ENCODE measurements at regions not wholly inside any gene's neighbourhood (a gene's known extent, or its start where the extent isn't known, plus 50 kb on each side); places are given as distances from the start of the nearest gene placed in this dataset.

- H3K9me2 ChIP-seq (ENCODE audit: insufficient read depth): no peaks in the 10 kb centered on the region
- DNase-seq: no peak
- no peaks in the 10 kb centered on the region for H3K36me3 ChIP-seq (ENCODE audit: low read depth)
- no peak overlapping the region for H3K4me3 ChIP-seq
- 0% methylated on average over 1 of the region's 1 CpG for WGBS, 2 experiments (ENCODE audit: low coverage in 1 of 2, low lambda C conversion rate in 2 of 2, missing lambda C conversion rate in 2 of 2)
- no peaks in the 10 kb centered on the region for H3F3A ChIP-seq (ENCODE audit: insufficient read depth)
- no peak overlapping the region for H3K9ac ChIP-seq
- H2AFZ ChIP-seq: no peak overlapping the region
- no peak overlapping the region for H3K27ac ChIP-seq
- H3K4me1 ChIP-seq (ENCODE audit: insufficient read depth): no peaks in the 10 kb centered on the region
- H3K4me2 ChIP-seq (ENCODE audit: unreplicated experiment): no peak overlapping the region
- H3K9me3 ChIP-seq (ENCODE audit: low read depth): no peaks in the 10 kb centered on the region
- no peak for TF ChIP-seq EZH2phosphoT487 (IDR thresholded peaks at IDR 0.05; ENCODE audit: insufficient read depth, low read depth)
- H3K79me2 ChIP-seq (ENCODE audit: insufficient read depth): no peaks in the 10 kb centered on the region
- in situ Hi-C loops (cut with MboI): no loop called here
- H3K27me3 ChIP-seq (replicated peaks; ENCODE audit: insufficient read depth): no peaks in the 10 kb centered on the region
- no peaks in the 10 kb centered on the region for H4K20me1 ChIP-seq (ENCODE audit: insufficient read depth)
These were observed 104.9 kb downstream of the TEX13C start for GRCh38 chrX:125424536-125424935.

GRCh38 chrX:125436855-125437254 lies 117.2 kb downstream of the TEX13C start:
- TF ChIP-seq EZH2 (IDR thresholded peaks at IDR 0.05; ENCODE audit: insufficient read depth, poor library complexity, severe bottlenecking) (no peak), EZH2phosphoT487 (IDR thresholded peaks at IDR 0.05; ENCODE audit: insufficient read depth, low read depth) (no peak)
- no peak overlapping the region for H2AFZ ChIP-seq
- DNase-seq: peak; percentile 7

GRCh38 chrX:125439194-125439849 lies 119.7 kb downstream of the TEX13C start:
- in situ Hi-C loops (cut with MboI): no loop called here
- H3K27me3 ChIP-seq (replicated peaks; ENCODE audit: insufficient read depth): no peaks in the 10 kb centered on the region

More at GRCh38 chrX:125436855-125437254, 117.2 kb downstream of the TEX13C start:
- H3F3A ChIP-seq (ENCODE audit: insufficient read depth): no peaks in the 10 kb centered on the region
- H3K27ac ChIP-seq: no peak overlapping the region
- H4K20me1 ChIP-seq (ENCODE audit: insufficient read depth): no peaks in the 10 kb centered on the region
- in situ Hi-C loops (cut with MboI): no loop called here
- H3K9me2 ChIP-seq (ENCODE audit: insufficient read depth): no peaks in the 10 kb centered on the region
- H3K9me3 ChIP-seq (ENCODE audit: low read depth): no peaks in the 10 kb centered on the region
- H3K36me3 ChIP-seq (ENCODE audit: low read depth): no peaks in the 10 kb centered on the region
- H3K79me2 ChIP-seq (ENCODE audit: insufficient read depth): no peaks in the 10 kb centered on the region
- no peaks in the 10 kb centered on the region for H3K27me3 ChIP-seq (replicated peaks; ENCODE audit: insufficient read depth)
- H3K4me2 ChIP-seq (ENCODE audit: unreplicated experiment): no peak overlapping the region
- H3K4me1 ChIP-seq (ENCODE audit: insufficient read depth): no peaks in the 10 kb centered on the region
- H3K9ac ChIP-seq: no peak overlapping the region
- H3K4me3 ChIP-seq: no peak overlapping the region

DNA sequence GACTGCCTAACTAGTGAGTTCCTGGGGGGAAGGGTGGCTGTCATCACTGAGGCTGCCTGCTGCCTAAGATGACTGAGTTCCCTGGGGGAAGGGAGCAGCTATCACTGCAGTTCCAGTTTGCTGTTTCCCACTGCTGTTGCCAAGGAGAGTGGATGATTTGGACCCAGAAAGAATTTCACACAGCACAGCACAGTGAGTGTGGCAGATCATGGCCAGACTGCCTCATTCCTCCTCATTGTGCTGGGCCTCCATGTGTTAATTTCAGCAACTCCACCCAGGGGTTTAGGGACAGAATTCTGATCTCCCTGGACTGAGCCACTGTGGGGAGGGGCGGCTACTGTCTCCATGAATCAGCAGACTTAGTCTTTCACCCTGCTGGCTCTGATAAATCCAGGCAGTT lies 125.0 kb downstream of the TEX13C start:
- no peaks in the 10 kb centered on the region for H4K20me1 ChIP-seq (ENCODE audit: insufficient read depth)
- no peak for DNase-seq
- H3K27me3 ChIP-seq (replicated peaks; ENCODE audit: insufficient read depth): no peaks in the 10 kb centered on the region
- TF ChIP-seq EZH2 (IDR thresholded peaks at IDR 0.05; ENCODE audit: insufficient read depth, poor library complexity, severe bottlenecking) (no peak), EZH2phosphoT487 (IDR thresholded peaks at IDR 0.05; ENCODE audit: insufficient read depth, low read depth) (no peak)
- H3K4me3 ChIP-seq: no peak overlapping the region
- 40% methylated on average over 1 of the region's 1 CpG; no CpG with 5 or more reads in 1 of the 2 experiments for WGBS, 2 experiments (ENCODE audit: low coverage in 1 of 2, low lambda C conversion rate in 2 of 2, missing lambda C conversion rate in 2 of 2)
- H3K27ac ChIP-seq: no peak overlapping the region
- no peaks in the 10 kb centered on the region for H3K4me1 ChIP-seq (ENCODE audit: insufficient read depth)
- no peaks in the 10 kb centered on the region for H3K36me3 ChIP-seq (ENCODE audit: low read depth)
- H3K9me3 ChIP-seq (ENCODE audit: low read depth): no peaks in the 10 kb centered on the region
- H3F3A ChIP-seq (ENCODE audit: insufficient read depth): no peaks in the 10 kb centered on the region
- H3K9me2 ChIP-seq (ENCODE audit: insufficient read depth): no peaks in the 10 kb centered on the region
- no peak overlapping the region for H2AFZ ChIP-seq
- H3K9ac ChIP-seq: no peak overlapping the region
- H3K79me2 ChIP-seq (ENCODE audit: insufficient read depth): no peaks in the 10 kb centered on the region
- H3K4me2 ChIP-seq (ENCODE audit: unreplicated experiment): no peak overlapping the region
- in situ Hi-C loops (cut with MboI): no loop called here

More at GRCh38 chrX:125439194-125439849, 119.7 kb downstream of the TEX13C start:
- H3K79me2 ChIP-seq (ENCODE audit: insufficient read depth): no peaks in the 10 kb centered on the region
- no peaks in the 10 kb centered on the region for H3K36me3 ChIP-seq (ENCODE audit: low read depth)
- H3K9ac ChIP-seq: no peak overlapping the region
- WGBS, 2 experiments (ENCODE audit: low coverage in 1 of 2, low lambda C conversion rate in 2 of 2, missing lambda C conversion rate in 2 of 2): 32 to 44% methylated on average over 3 of the region's 3 CpGs
- DNase-seq: no peak
- H3K9me2 ChIP-seq (ENCODE audit: insufficient read depth): no peaks in the 10 kb centered on the region
- no peak overlapping the region for H2AFZ ChIP-seq
- H3F3A ChIP-seq (ENCODE audit: insufficient read depth): no peaks in the 10 kb centered on the region
- H3K9me3 ChIP-seq (ENCODE audit: low read depth): no peaks in the 10 kb centered on the region
- H3K27ac ChIP-seq: no peak overlapping the region
- no peak overlapping the region for H3K4me2 ChIP-seq (ENCODE audit: unreplicated experiment)
- TF ChIP-seq EZH2 (IDR thresholded peaks at IDR 0.05; ENCODE audit: insufficient read depth, poor library complexity, severe bottlenecking): no peak
- no peak for TF ChIP-seq EZH2phosphoT487 (IDR thresholded peaks at IDR 0.05; ENCODE audit: insufficient read depth, low read depth)
- H4K20me1 ChIP-seq (ENCODE audit: insufficient read depth): no peaks in the 10 kb centered on the region
- H3K4me1 ChIP-seq (ENCODE audit: insufficient read depth): no peaks in the 10 kb centered on the region
- H3K4me3 ChIP-seq: no peak overlapping the region

- Histone ChIP-seq H3K4me2 (ENCODE audit: unreplicated experiment) (no peak overlapping the region), H3K9me2 (ENCODE audit: insufficient read depth) (no peaks in the 10 kb centered on the region), H3K4me3 (no peak overlapping the region), H3K36me3 (ENCODE audit: low read depth) (no peaks in the 10 kb centered on the region), H3K9me3 (ENCODE audit: low read depth) (no peaks in the 10 kb centered on the region), H3K9ac (no peak overlapping the region), H2AFZ (no peak overlapping the region), H3K27ac (no peak overlapping the region), H3K27me3 (replicated peaks; ENCODE audit: insufficient read depth) (no peaks in the 10 kb centered on the region), H4K20me1 (ENCODE audit: insufficient read depth) (no peaks in the 10 kb centered on the region), H3F3A (ENCODE audit: insufficient read depth) (no peaks in the 10 kb centered on the region), H3K79me2 (ENCODE audit: insufficient read depth) (no peaks in the 10 kb centered on the region), H3K4me1 (ENCODE audit: insufficient read depth) (no peaks in the 10 kb centered on the region)
- no peak for TF ChIP-seq EZH2phosphoT487 (IDR thresholded peaks at IDR 0.05; ENCODE audit: insufficient read depth, low read depth)
- no peak for TF ChIP-seq EZH2 (IDR thresholded peaks at IDR 0.05; ENCODE audit: insufficient read depth, poor library complexity, severe bottlenecking)
- no peak for DNase-seq
- in situ Hi-C loops (cut with MboI): no loop called here
These were observed 155.8 kb downstream of the TEX13C start for GRCh38 chrX:125475482-125475881.
